ENCODE measurements at regions not wholly inside any gene's neighbourhood (a gene's known extent, or its start where the extent isn't known, plus 50 kb on each side); places are given as distances from the start of the nearest gene placed in this dataset.
"Not testable (repeated sequence)": the region's sequence is repeated elsewhere in the genome, so short reads cannot be mapped to it uniquely, and the experiment has no call there.

GRCh38 chr1:222470252-222470805, 77.6 kb downstream of the HHIPL2 start:
- H3K4me1 ChIP-seq (replicated peaks in 1 of 4; ENCODE audit: control insufficient read depth in 3 of 4, insufficient read depth in 4 of 4, low read length in 3 of 4); H3K36me3 ChIP-seq (ENCODE audit: control insufficient read depth in 2 of 4, insufficient read depth in 4 of 4, low read length in 3 of 4); H2BK15ac ChIP-seq (ENCODE audit: low read length); H4K20me1 ChIP-seq (replicated peaks in 1 of 2; ENCODE audit: control insufficient read depth in 1 of 2, insufficient read depth in 2 of 2, low read length in 2 of 2); H3K23ac ChIP-seq (ENCODE audit: insufficient read length); H3K9me3 ChIP-seq (ENCODE audit: insufficient read depth in 2 of 2, low read depth in 1 of 2, low read length in 1 of 2); DNase-seq (ENCODE audit: low read depth in 1 of 2, low spot score in 2 of 2); H3K4ac ChIP-seq (replicated peaks; ENCODE audit: insufficient read length, low read depth, low read length); H4K8ac ChIP-seq (ENCODE audit: extremely low read depth, insufficient read depth, low read length); FAIRE-seq; H2AFZ ChIP-seq (ENCODE audit: low read length); H2BK120ac ChIP-seq (replicated peaks; ENCODE audit: low read depth, low read length); H3K79me1 ChIP-seq (ENCODE audit: low read depth, low read length); H3K56ac ChIP-seq (replicated peaks; ENCODE audit: insufficient read length, low read depth, low read length); H2BK12ac ChIP-seq (ENCODE audit: low read depth, low read length); H3K27me3 ChIP-seq (replicated peaks in 1 of 4; ENCODE audit: control insufficient read depth in 3 of 4, extremely low read depth in 1 of 4, insufficient read depth in 3 of 4, low read length in 3 of 4); POLR2A ChIA-PET (ENCODE audit: partially characterized antibody); H3K23me2 ChIP-seq (ENCODE audit: low read depth, low read length); H3K27ac ChIP-seq (ENCODE audit: low read depth, low read length); H2BK20ac ChIP-seq (ENCODE audit: low read length); H3K18ac ChIP-seq (ENCODE audit: extremely low read depth, low read length); H3K14ac ChIP-seq (ENCODE audit: insufficient read length); H2BK5ac ChIP-seq (ENCODE audit: low read depth, low read length); H4K5ac ChIP-seq (ENCODE audit: insufficient read length, low read depth, low read length); H3K9ac ChIP-seq (replicated peaks in 1 of 4; ENCODE audit: extremely low read depth in 1 of 4, low read depth in 3 of 4, low read length in 3 of 4); H4K91ac ChIP-seq (replicated peaks; ENCODE audit: insufficient read length, low read length); H3K79me2 ChIP-seq (ENCODE audit: control insufficient read depth in 1 of 2, insufficient read depth in 2 of 2, low read length in 2 of 2); H3K4me2 ChIP-seq (ENCODE audit: insufficient read depth in 1 of 2, low read depth in 2 of 2, low read length in 2 of 2); H3K4me3 ChIP-seq (ENCODE audit: extremely low read depth in 1 of 4, insufficient read depth in 2 of 4, low read depth in 3 of 4, low read length in 4 of 4); H2AK5ac ChIP-seq (ENCODE audit: low read depth, low read length); CTCF ChIA-PET (ENCODE audit: partially characterized antibody): not testable (repeated sequence)
- WGBS, 2 experiments (ENCODE audit: extremely low coverage in 1 of 2, insufficient coverage in 1 of 2, insufficient read length in 1 of 2, insufficient replicate concordance in 2 of 2, low coverage in 1 of 2, low lambda C conversion rate in 2 of 2, missing lambda C conversion rate in 1 of 2), result 77% methylated on average over 5 of the region's 15 CpGs; no CpG with 5 or more reads in 1 of the 2 experiments

All from H1 (cell line).